IMR-90 (cell line): ENCODE measurements at regions not wholly inside any gene's neighbourhood (a gene's known extent, or its start where the extent isn't known, plus 50 kb on each side); places are given as distances from the start of the nearest gene placed in this dataset.

Source experiments
- ATAC-seq: fragments of 200-7000 bp; cut with Tn5 transposase; 2 replicates; pipeline ENCODE4 v1.9.1; 2020; ENCODE audit warnings: low read depth, mild to moderate bottlenecking, moderate library complexity
- BruUV-seq: library from RNA; stranded (reverse); fragments of 400-500 nt; replicated peaks from 2 replicates; lab custom pipeline; 2021; lab: Mats Ljungman, UMichigan
- CTCF ChIA-PET: fragments of 300-600 bp; formaldehyde crosslinking; extraction: SDS; loops from one replicate; lab custom pipeline; 2021; ENCODE audit warnings: antibody characterized with exemption; lab: Yijun Ruan, JAX
- POLR2A ChIA-PET: fragments of 300-600 bp; sonication (Branson Sonifier 250); formaldehyde crosslinking; loops from one replicate; lab custom pipeline; 2022; ENCODE audit warnings: antibody characterized with exemption; ENCODE audit not compliant: unreplicated experiment; lab: Charles Lee
- DNase-seq: peaks from one replicate; pipeline ENCODE4 v3.0.0; 2013
- H2AFZ ChIP-seq: replicated peaks from 2 replicates; pipeline ENCODE3; 2013; ENCODE audit warnings: low read length, mild to moderate bottlenecking; ENCODE audit not compliant: poor library complexity
- H2AK5ac ChIP-seq: 2 replicates; pipeline ENCODE4 v1.6.1; 2013; ENCODE audit warnings: low read depth, low read length, inconsistent platforms
- H2AK9ac ChIP-seq: replicated peaks from 2 replicates; pipeline ENCODE3; 2013; ENCODE audit warnings: mild to moderate bottlenecking, low read depth, low read length, moderate library complexity; ENCODE audit not compliant: poor library complexity
- H2BK120ac ChIP-seq: 2 replicates; pipeline ENCODE4 v1.6.1; 2013; ENCODE audit warnings: low read depth, low read length, inconsistent platforms
- H2BK15ac ChIP-seq: 3 replicates; pipeline ENCODE4 v1.6.1; 2013; ENCODE audit warnings: low read depth, low read length, inconsistent platforms
- H2BK20ac ChIP-seq: 2 replicates; pipeline ENCODE4 v1.6.1; 2013; ENCODE audit warnings: low read depth, mild to moderate bottlenecking, inconsistent platforms, low read length, moderate library complexity
- H2BK5ac ChIP-seq: 2 replicates; pipeline ENCODE4 v1.6.1; 2013; ENCODE audit warnings: mild to moderate bottlenecking, low read depth, low read length, inconsistent platforms; ENCODE audit not compliant: poor library complexity, severe bottlenecking
- H3K14ac ChIP-seq: replicated peaks from 2 replicates; pipeline ENCODE4 v1.6.1; 2013; ENCODE audit warnings: low read depth, low read length, inconsistent platforms
- H3K18ac ChIP-seq: 2 replicates; pipeline ENCODE4 v1.6.1; 2013; ENCODE audit warnings: low read depth, low read length, control low read depth
- H3K23ac ChIP-seq: 2 replicates; pipeline ENCODE4 v1.6.1; 2013; ENCODE audit warnings: low read depth, low read length, inconsistent platforms
- H3K27ac ChIP-seq: 2 replicates; pipeline ENCODE4 v1.5.1; 2013; ENCODE audit warnings: mild to moderate bottlenecking, control low read depth, low read length; ENCODE audit not compliant: insufficient read depth
- H3K27me3 ChIP-seq: 2 replicates; pipeline ENCODE4 v1.6.1; 2013; ENCODE audit warnings: low read length; ENCODE audit not compliant: control insufficient read depth, insufficient read depth
- H3K36me3 ChIP-seq: 2 replicates; pipeline ENCODE4 v1.6.1; 2013; ENCODE audit warnings: low read length, mixed read lengths; ENCODE audit not compliant: control insufficient read depth, insufficient read depth
- H3K4ac ChIP-seq: 2 replicates; pipeline ENCODE4 v1.6.1; 2013; ENCODE audit warnings: low read depth, low read length, inconsistent platforms
- H3K4me1 ChIP-seq: 2 replicates; pipeline ENCODE4 v1.6.1; 2013; ENCODE audit warnings: low read length, mixed read lengths; ENCODE audit not compliant: control insufficient read depth, insufficient read depth
- H3K4me2 ChIP-seq: 2 replicates; pipeline ENCODE4 v1.6.1; 2013; ENCODE audit warnings: low read depth, mild to moderate bottlenecking, control low read depth, low read length, moderate library complexity
- H3K4me3 ChIP-seq: 2 replicates; pipeline ENCODE4 v1.5.1; 2013; ENCODE audit warnings: low read depth, mild to moderate bottlenecking, control low read depth, low read length, moderate library complexity; ENCODE audit not compliant: insufficient read depth
- H3K56ac ChIP-seq: 2 replicates; pipeline ENCODE4 v1.6.1; 2013; ENCODE audit warnings: low read length, inconsistent platforms; ENCODE audit not compliant: insufficient read depth; ENCODE audit errors: extremely low read depth
- H3K79me1 ChIP-seq, 2 experiments: 2 replicates each; pipeline ENCODE4 v1.6.1; 2013; ENCODE audit warnings: low read length in 2 of 2, inconsistent platforms in 1 of 2, low read depth in 1 of 2
- H3K9ac ChIP-seq: 2 replicates; pipeline ENCODE4 v1.6.1; 2013; ENCODE audit warnings: low read depth, low read length, control low read depth
- H3K9me1 ChIP-seq: 2 replicates; pipeline ENCODE4 v1.6.1; 2013; ENCODE audit warnings: low read length, inconsistent platforms; ENCODE audit not compliant: insufficient read depth
- H3K9me3 ChIP-seq: 2 replicates; pipeline ENCODE4 v1.6.1; 2013; ENCODE audit warnings: low read length; ENCODE audit not compliant: control insufficient read depth, insufficient read depth
- H4K20me1 ChIP-seq: 2 replicates; pipeline ENCODE4 v1.6.1; 2013; ENCODE audit warnings: low read length, inconsistent platforms; ENCODE audit not compliant: insufficient read depth
- H4K5ac ChIP-seq: 2 replicates; pipeline ENCODE4 v1.6.1; 2013; ENCODE audit warnings: mild to moderate bottlenecking, low read depth, low read length, control low read depth
- H4K8ac ChIP-seq, 2 experiments: 2 replicates each; pipeline ENCODE4 v1.6.1; 2013; ENCODE audit warnings: low read depth in 2 of 2, low read length in 2 of 2, control low read depth in 1 of 2, inconsistent platforms in 1 of 2
- H4K91ac ChIP-seq: 2 replicates; pipeline ENCODE4 v1.6.1; 2013; ENCODE audit warnings: low read depth, low read length, inconsistent platforms; ENCODE audit not compliant: insufficient read depth
- BHLHE40 ChIP-seq: fragments of 150-350 bp; IDR thresholded peaks from 2 replicates; pipeline ENCODE4 v1.6.1; 2016; ENCODE audit warnings: mild to moderate bottlenecking, low read depth, low read length
- CEBPB ChIP-seq: IDR thresholded peaks from 2 replicates; pipeline ENCODE4 v1.6.1; 2012; ENCODE audit warnings: low read depth, low read length, improper control_type of control experiment
- CHD1 ChIP-seq: IDR thresholded peaks from 2 replicates; pipeline ENCODE4 v1.6.1; 2012; ENCODE audit warnings: low read depth, low read length, improper control_type of control experiment
- ELK1 ChIP-seq: fragments of 150-350 bp; IDR thresholded peaks from 2 replicates; pipeline ENCODE4 v1.6.1; 2016; ENCODE audit warnings: low read depth, mild to moderate bottlenecking, low read length, moderate library complexity, borderline replicate concordance
- MAFK ChIP-seq: IDR thresholded peaks from 2 replicates; pipeline ENCODE4 v1.6.1; 2012; ENCODE audit warnings: low read depth, low read length, improper control_type of control experiment
- MAZ ChIP-seq: IDR thresholded peaks from 2 replicates; pipeline ENCODE4 v1.6.1; 2012; ENCODE audit warnings: low read depth, mild to moderate bottlenecking, low read length, improper control_type of control experiment, moderate library complexity, borderline replicate concordance
- MXI1 ChIP-seq: IDR thresholded peaks from 2 replicates; pipeline ENCODE4 v1.6.1; 2012; ENCODE audit warnings: low read depth, mild to moderate bottlenecking, low read length, moderate library complexity, borderline replicate concordance
- NFE2L2 ChIP-seq: fragments of 150-350 bp; IDR thresholded peaks from 2 replicates; pipeline ENCODE4 v1.6.1; 2016; ENCODE audit warnings: low read depth, mild to moderate bottlenecking, low read length
- POLR2A ChIP-seq: IDR thresholded peaks from 2 replicates; pipeline ENCODE4 v1.6.1; 2012; ENCODE audit warnings: mild to moderate bottlenecking, low read depth, low read length
- RAD21 ChIP-seq: IDR thresholded peaks from 2 replicates; pipeline ENCODE4 v1.6.1; 2012; ENCODE audit warnings: low read length, improper control_type of control experiment
- RCOR1 ChIP-seq: IDR thresholded peaks from 2 replicates; pipeline ENCODE4 v1.6.1; 2012; ENCODE audit warnings: mild to moderate bottlenecking, low read length, improper control_type of control experiment; ENCODE audit not compliant: insufficient replicate concordance
- RFX5 ChIP-seq: IDR thresholded peaks from 2 replicates; pipeline ENCODE4 v1.8.0; 2012; ENCODE audit warnings: low read depth, mild to moderate bottlenecking, low read length, moderate library complexity
- USF2 ChIP-seq: fragments of 150-350 bp; IDR thresholded peaks from 2 replicates; pipeline ENCODE4 v1.6.1; 2017; ENCODE audit warnings: mild to moderate bottlenecking, antibody characterized with exemption, low read length, low read depth
- WGBS, 2 experiments: methylation state at CpG; one replicate each; pipeline versions ENCODE4 v1.1.5 to v1.1.7; 2013; ENCODE audit warnings: missing lambda C conversion rate in 2 of 2; ENCODE audit not compliant: insufficient read length in 1 of 2; ENCODE audit errors: extremely low coverage in 2 of 2; 5-methylcytosine and 5-hydroxymethylcytosine counted together
- dilution Hi-C: fragments of 300-500 bp; cut with HindIII; formaldehyde crosslinking; loops from one replicate; pipeline ENCODE4 v1.14.3; 2018; ENCODE audit warnings: low sequenced_read_pairs; ENCODE audit not compliant: unreplicated experiment
- in situ Hi-C: fragments of 300-500 bp; cut with MboI; formaldehyde crosslinking; loops from 3 replicates; pipeline ENCODE4 v1.14.3; 2019; ENCODE audit warnings: low sequenced_read_pairs, inconsistent platforms, mixed read lengths
- intact Hi-C: fragments of 100-400 bp; cut with micrococcal nuclease; formaldehyde crosslinking; loops from 2 replicates; pipeline ENCODE4 v1.10.0; 2022

GRCh38 chr11:69922596-69923111 lies 103.4 kb upstream of the FGF3 start:
- no peak overlapping the region for H2BK15ac ChIP-seq
- no peak overlapping the region for H3K23ac ChIP-seq
- no peak overlapping the region for H3K27ac ChIP-seq
- H2AK5ac ChIP-seq: 0 out of 2 replicates have a peak overlapping the region, but pooled peaks have one; percentile 58
- intact Hi-C loops: no loop called here
- no peak overlapping the region for H3K56ac ChIP-seq
- H4K8ac ChIP-seq: no peak overlapping the region
- H3K79me1 ChIP-seq: no peaks in the 10 kb centered on the region
- TF ChIP-seq CHD1 (no peak), RAD21 (no peak), POLR2A (no peak), RFX5 (no peak), MAZ (no peak), NFE2L2 (no peak), CEBPB (no peak), ELK1 (no peak), USF2 (no peak), MAFK (no peak), BHLHE40 (no peak), RCOR1 (no peak), MXI1 (no peak)
- BruUV-seq: no TSS peak
- H4K20me1 ChIP-seq: no peaks in the 10 kb centered on the region
- H3K9me3 ChIP-seq: no peaks in the 10 kb centered on the region
- no peak overlapping the region for H3K18ac ChIP-seq
- WGBS, 2 experiments: 93% methylated on average over 5 of the region's 14 CpGs; no CpG with 5 or more reads in 1 of the 2 experiments
- H2AK9ac ChIP-seq: no peak overlapping the region
- no peak overlapping the region for H3K4me2 ChIP-seq
- POLR2A ChIA-PET: no interaction called here
- no peak overlapping the region for H4K5ac ChIP-seq
- H3K4ac ChIP-seq: 0 out of 2 replicates have a peak overlapping the region, but pooled peaks have one; percentile 9
- no peaks in the 10 kb centered on the region for H3K36me3 ChIP-seq
- CTCF ChIA-PET: no interaction called here
- in situ Hi-C loops: no loop called here
- H2BK20ac ChIP-seq: peak overlapping the region; percentile 18; the same call in 1 of the 2 replicates
- no peak overlapping the region for H3K4me3 ChIP-seq
- ATAC-seq: no peak
- H3K4me1 ChIP-seq: peaks cover 12% of the 10 kb centered on the region
- no peak overlapping the region for H3K14ac ChIP-seq
- H2AFZ ChIP-seq: no peak overlapping the region
- H4K91ac ChIP-seq: no peak overlapping the region
- dilution Hi-C loops: loop anchor here (25.0 kb wide), 1 partner anchor 240 kb away; no protein-coding TSS in a partner anchor
- H2BK5ac ChIP-seq: no peak overlapping the region
- H2BK120ac ChIP-seq: no peak overlapping the region
- H3K27me3 ChIP-seq: peaks cover under 1% of the 10 kb centered on the region; the same call in 1 of the 2 replicates
- no peak overlapping the region for H3K9ac ChIP-seq
- no peak for DNase-seq
- H3K9me1 ChIP-seq: peaks cover 5% of the 10 kb centered on the region; the same call in 1 of the 2 replicates
